ENCODE measurements at regions not wholly inside any gene's neighbourhood (a gene's known extent, or its start where the extent isn't known, plus 50 kb on each side); places are given as distances from the start of the nearest gene placed in this dataset.

- 60% methylated on average over 6 of the region's 6 CpGs; no CpG with 5 or more reads in 1 of the 2 experiments for WGBS, 2 experiments (ENCODE audit: extremely low coverage in 1 of 2, insufficient coverage in 1 of 2, insufficient read length in 1 of 2, insufficient replicate concordance in 2 of 2, low coverage in 1 of 2, low lambda C conversion rate in 2 of 2, missing lambda C conversion rate in 1 of 2)
- TF ChIP-seq SIN3A (conservative IDR thresholded peaks at IDR 0.05 in 1 of 2, IDR thresholded peaks at IDR 0.05 in 1 of 2; ENCODE audit: low read depth in 1 of 2, low read length in 2 of 2) (no peak), ZNF274 (IDR thresholded peaks at IDR 0.05; ENCODE audit: borderline replicate concordance, extremely low read depth, low read length) (no peak), ATF2 (IDR thresholded peaks at IDR 0.05; ENCODE audit: low read length) (no peak), CTBP2 (IDR thresholded peaks at IDR 0.05; ENCODE audit: borderline replicate concordance, insufficient read depth, insufficient read length, low read length) (no peak), CHD1 (IDR thresholded peaks at IDR 0.05; ENCODE audit: low read depth, low read length) (no peak), MAFK (IDR thresholded peaks at IDR 0.05; ENCODE audit: low read depth, low read length) (no peak), ASH2L (IDR thresholded peaks at IDR 0.05; ENCODE audit: low read length) (no peak), CREB1 (IDR thresholded peaks at IDR 0.05) (no peak), TAF7 (optimal IDR thresholded peaks at IDR 0.05; ENCODE audit: borderline replicate concordance, low read depth, low read length) (no peak), KDM5A (IDR thresholded peaks at IDR 0.05; ENCODE audit: low read length) (no peak), BACH1 (IDR thresholded peaks at IDR 0.05; ENCODE audit: low read length) (no peak), SIRT6 (IDR thresholded peaks at IDR 0.05; ENCODE audit: low read length) (no peak)
- TF ChIP-seq, protein P1, sequence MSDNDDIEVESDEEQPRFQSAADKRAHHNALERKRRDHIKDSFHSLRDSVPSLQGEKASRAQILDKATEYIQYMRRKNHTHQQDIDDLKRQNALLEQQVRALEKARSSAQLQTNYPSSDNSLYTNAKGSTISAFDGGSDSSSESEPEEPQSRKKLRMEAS (IDR thresholded peaks at IDR 0.05) = no peak
Measured at GRCh38 chr7:70953796-70954195, 178.1 kb upstream of the GALNT17 start.

More at GRCh38 chr7:70953796-70954195, 178.1 kb upstream of the GALNT17 start:
- H4K5ac ChIP-seq (ENCODE audit: insufficient read length, low read depth, low read length) = no peak overlapping the region
- H2BK15ac ChIP-seq (ENCODE audit: low read length) = no peak overlapping the region
- H3K4me1 ChIP-seq (replicated peaks in 1 of 4; ENCODE audit: control insufficient read depth in 3 of 4, insufficient read depth in 4 of 4, low read length in 3 of 4) = peaks cover 0 to 6% (median 3%) of the 10 kb centered on the region in 4 experiments; a peak in 4 of 7 replicates
- no peak overlapping the region for H3K56ac ChIP-seq (replicated peaks; ENCODE audit: insufficient read length, low read depth, low read length)
- H3K36me3 ChIP-seq (ENCODE audit: control insufficient read depth in 2 of 4, insufficient read depth in 4 of 4, low read length in 3 of 4) = no peaks in the 10 kb centered on the region
- no peak overlapping the region for H2BK120ac ChIP-seq (replicated peaks; ENCODE audit: low read depth, low read length)
- no peak overlapping the region for H3K27ac ChIP-seq (ENCODE audit: low read depth, low read length)
- no peak overlapping the region for H4K91ac ChIP-seq (replicated peaks; ENCODE audit: insufficient read length, low read length)
- no peak overlapping the region for H3K4me3 ChIP-seq (ENCODE audit: extremely low read depth in 1 of 4, insufficient read depth in 2 of 4, low read depth in 3 of 4, low read length in 4 of 4)
- H3K79me2 ChIP-seq (ENCODE audit: control insufficient read depth in 1 of 2, insufficient read depth in 2 of 2, low read length in 2 of 2) = no peaks in the 10 kb centered on the region
- no peak for FAIRE-seq
- no peak for DNase-seq (ENCODE audit: low read depth in 1 of 2, low spot score in 2 of 2)
- H2BK5ac ChIP-seq (ENCODE audit: low read depth, low read length) = no peak overlapping the region
- no peaks in the 10 kb centered on the region for H3K27me3 ChIP-seq (replicated peaks in 1 of 4; ENCODE audit: control insufficient read depth in 3 of 4, extremely low read depth in 1 of 4, insufficient read depth in 3 of 4, low read length in 3 of 4)
- H3K79me1 ChIP-seq (ENCODE audit: low read depth, low read length) = no peaks in the 10 kb centered on the region
- peaks cover 0 to 4% of the 10 kb centered on the region in 2 experiments; a peak in 1 of 4 replicates for H3K9me3 ChIP-seq (ENCODE audit: insufficient read depth in 2 of 2, low read depth in 1 of 2, low read length in 1 of 2)
- no peaks in the 10 kb centered on the region for H4K20me1 ChIP-seq (replicated peaks in 1 of 2; ENCODE audit: control insufficient read depth in 1 of 2, insufficient read depth in 2 of 2, low read length in 2 of 2)
- no peak overlapping the region for H4K8ac ChIP-seq (ENCODE audit: extremely low read depth, insufficient read depth, low read length)
- H3K9ac ChIP-seq (replicated peaks in 1 of 4; ENCODE audit: extremely low read depth in 1 of 4, low read depth in 3 of 4, low read length in 3 of 4) = no peak overlapping the region
- no peaks in the 10 kb centered on the region for H3K23me2 ChIP-seq (ENCODE audit: low read depth, low read length)
- no peak overlapping the region for H3K4ac ChIP-seq (replicated peaks; ENCODE audit: insufficient read length, low read depth, low read length)
- ChIA-PET POLR2A (ENCODE audit: partially characterized antibody) (interaction anchor here (0.6 kb wide), 1 partner anchor 25 kb away, joined by 3 read pairs; no protein-coding TSS in a partner anchor), CTCF (ENCODE audit: partially characterized antibody) (interaction anchor here (1.6 kb wide), 1 partner anchor 18 kb away, joined by 4 read pairs; no protein-coding TSS in a partner anchor)
- no peak overlapping the region for H2AFZ ChIP-seq (ENCODE audit: low read length)
- no peak overlapping the region for H2BK20ac ChIP-seq (ENCODE audit: low read length)
- no peak overlapping the region for H2BK12ac ChIP-seq (ENCODE audit: low read depth, low read length)
- no peak overlapping the region for H3K4me2 ChIP-seq (ENCODE audit: insufficient read depth in 1 of 2, low read depth in 2 of 2, low read length in 2 of 2)
- H3K18ac ChIP-seq (ENCODE audit: extremely low read depth, low read length) = no peak overlapping the region
- no peak overlapping the region for H3K14ac ChIP-seq (ENCODE audit: insufficient read length)
- no peak overlapping the region for H2AK5ac ChIP-seq (ENCODE audit: low read depth, low read length)
- no peak overlapping the region for H3K23ac ChIP-seq (ENCODE audit: insufficient read length)

Measured in H1 (cell line).